ENCODE measurements at regions not wholly inside any gene's neighbourhood (a gene's known extent, or its start where the extent isn't known, plus 50 kb on each side); places are given as distances from the start of the nearest gene placed in this dataset.

- no peak for TF ChIP-seq CTCF (IDR thresholded peaks at IDR 0.05; ENCODE audit: low read depth, low read length, missing input control)
- no peak for TF ChIP-seq JUND (IDR thresholded peaks at IDR 0.05)
- no peak for TF ChIP-seq REST (IDR thresholded peaks at IDR 0.05)
- no peak for TF ChIP-seq YY1 (IDR thresholded peaks at IDR 0.05)
- no peak for TF ChIP-seq ATF3 (IDR thresholded peaks at IDR 0.05)
- no peak for TF ChIP-seq RAD21 (IDR thresholded peaks at IDR 0.05)
- TF ChIP-seq MAX (IDR thresholded peaks at IDR 0.05), result no peak
- TF ChIP-seq RXRA (IDR thresholded peaks at IDR 0.05), result no peak
- no peak for TF ChIP-seq TAF1 (conservative IDR thresholded peaks at IDR 0.05)
Measured at GRCh38 chr5:163712011-163712410, 206.6 kb downstream of the MAT2B start.

All from liver (tissue), 3 donors.